ENCODE measurements at regions not wholly inside any gene's neighbourhood (a gene's known extent, or its start where the extent isn't known, plus 50 kb on each side); places are given as distances from the start of the nearest gene placed in this dataset.

GRCh38 chr9:73270967-73271721 lies 119.5 kb downstream of the ANXA1 start:
- no peak for DNase-seq (ENCODE audit: extremely low read depth, insufficient read length)
- Histone ChIP-seq H3K36me3 (ENCODE audit: control insufficient read depth, insufficient read depth, low read length) (no peaks in the 10 kb centered on the region), H3K27me3 (replicated peaks; ENCODE audit: control insufficient read depth, insufficient read depth, low read length) (no peaks in the 10 kb centered on the region), H3K4me3 (replicated peaks; ENCODE audit: low read depth, low read length) (no peak overlapping the region)
- no peak for TF ChIP-seq CTCF (IDR thresholded peaks at IDR 0.05; ENCODE audit: insufficient read depth, low read length, poor library complexity, severe bottlenecking)

- no peak overlapping the region for H3K4me3 ChIP-seq (replicated peaks; ENCODE audit: low read depth, low read length)
- H3K36me3 ChIP-seq (ENCODE audit: control insufficient read depth, insufficient read depth, low read length) = no peaks in the 10 kb centered on the region
- no peak for DNase-seq (ENCODE audit: extremely low read depth, insufficient read length)
- no peak for TF ChIP-seq CTCF (IDR thresholded peaks at IDR 0.05; ENCODE audit: insufficient read depth, low read length, poor library complexity, severe bottlenecking)
- no peaks in the 10 kb centered on the region for H3K27me3 ChIP-seq (replicated peaks; ENCODE audit: control insufficient read depth, insufficient read depth, low read length)
Observed at GRCh38 chr9:73280113-73280512, 128.4 kb downstream of the ANXA1 start.

- no peak for DNase-seq (ENCODE audit: extremely low read depth, insufficient read length)
- TF ChIP-seq CTCF (IDR thresholded peaks at IDR 0.05; ENCODE audit: insufficient read depth, low read length, poor library complexity, severe bottlenecking) = no peak
- no peaks in the 10 kb centered on the region for H3K27me3 ChIP-seq (replicated peaks; ENCODE audit: control insufficient read depth, insufficient read depth, low read length)
Observed at GRCh38 chr9:73284377-73284776, 132.7 kb downstream of the ANXA1 start.

GRCh38 chr9:73294336-73294735 lies 142.7 kb downstream of the ANXA1 start:
- H3K27me3 ChIP-seq (replicated peaks; ENCODE audit: control insufficient read depth, insufficient read depth, low read length) = no peaks in the 10 kb centered on the region
- no peak for DNase-seq (ENCODE audit: extremely low read depth, insufficient read length)
- no peak overlapping the region for H3K4me3 ChIP-seq (replicated peaks; ENCODE audit: low read depth, low read length)
- H3K36me3 ChIP-seq (ENCODE audit: control insufficient read depth, insufficient read depth, low read length) = no peaks in the 10 kb centered on the region
- TF ChIP-seq CTCF (IDR thresholded peaks at IDR 0.05; ENCODE audit: insufficient read depth, low read length, poor library complexity, severe bottlenecking) = no peak

More at GRCh38 chr9:73284377-73284776, 132.7 kb downstream of the ANXA1 start:
- Histone ChIP-seq H3K36me3 (ENCODE audit: control insufficient read depth, insufficient read depth, low read length) (no peaks in the 10 kb centered on the region), H3K4me3 (replicated peaks; ENCODE audit: low read depth, low read length) (no peak overlapping the region)

GRCh38 chr9:73325983-73326382 lies 174.3 kb downstream of the ANXA1 start:
- H3K4me3 ChIP-seq (replicated peaks; ENCODE audit: low read depth, low read length) = no peak overlapping the region
- DNase-seq (ENCODE audit: extremely low read depth, insufficient read length) = no peak
- TF ChIP-seq CTCF (IDR thresholded peaks at IDR 0.05; ENCODE audit: insufficient read depth, low read length, poor library complexity, severe bottlenecking) = no peak

More at GRCh38 chr9:73325983-73326382, 174.3 kb downstream of the ANXA1 start:
- Histone ChIP-seq H3K27me3 (replicated peaks; ENCODE audit: control insufficient read depth, insufficient read depth, low read length) (no peaks in the 10 kb centered on the region), H3K36me3 (ENCODE audit: control insufficient read depth, insufficient read depth, low read length) (no peaks in the 10 kb centered on the region)

All from GM06990 (cell line).